GM12873 (cell line): ENCODE measurements at regions not wholly inside any gene's neighbourhood (a gene's known extent, or its start where the extent isn't known, plus 50 kb on each side); places are given as distances from the start of the nearest gene placed in this dataset.

ENCODE experiments used
- TF ChIP-seq, protein P1 (sequence below): IDR thresholded peaks from 2 replicates; pipeline ENCODE4 v1.5.1; 2012; ENCODE audit warnings: low read depth, mild to moderate bottlenecking, moderate library complexity, low read length, control low read depth; ENCODE audit not compliant: insufficient read depth; ENCODE audit errors: missing control alignments

DNA sequence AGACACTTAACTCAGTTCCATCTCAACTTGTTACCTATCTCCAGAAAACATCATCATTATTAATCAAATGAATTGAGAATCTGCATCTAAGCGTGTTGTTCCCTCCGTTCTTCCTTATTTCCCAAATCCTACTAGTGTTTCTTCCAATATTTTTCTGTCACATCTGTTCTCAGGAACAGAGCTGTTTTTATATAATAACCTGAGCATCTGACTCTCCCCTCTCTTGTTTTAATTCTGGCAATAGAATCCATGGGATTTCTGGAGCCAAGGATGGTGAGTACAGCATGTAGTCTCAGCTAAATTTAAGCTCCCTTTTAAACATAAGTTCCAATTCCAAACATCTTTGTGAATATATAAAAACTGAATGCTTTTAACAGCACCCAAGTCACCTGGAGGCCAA, 558.3 kb downstream of the DTWD2 start:
- TF ChIP-seq, protein P1, sequence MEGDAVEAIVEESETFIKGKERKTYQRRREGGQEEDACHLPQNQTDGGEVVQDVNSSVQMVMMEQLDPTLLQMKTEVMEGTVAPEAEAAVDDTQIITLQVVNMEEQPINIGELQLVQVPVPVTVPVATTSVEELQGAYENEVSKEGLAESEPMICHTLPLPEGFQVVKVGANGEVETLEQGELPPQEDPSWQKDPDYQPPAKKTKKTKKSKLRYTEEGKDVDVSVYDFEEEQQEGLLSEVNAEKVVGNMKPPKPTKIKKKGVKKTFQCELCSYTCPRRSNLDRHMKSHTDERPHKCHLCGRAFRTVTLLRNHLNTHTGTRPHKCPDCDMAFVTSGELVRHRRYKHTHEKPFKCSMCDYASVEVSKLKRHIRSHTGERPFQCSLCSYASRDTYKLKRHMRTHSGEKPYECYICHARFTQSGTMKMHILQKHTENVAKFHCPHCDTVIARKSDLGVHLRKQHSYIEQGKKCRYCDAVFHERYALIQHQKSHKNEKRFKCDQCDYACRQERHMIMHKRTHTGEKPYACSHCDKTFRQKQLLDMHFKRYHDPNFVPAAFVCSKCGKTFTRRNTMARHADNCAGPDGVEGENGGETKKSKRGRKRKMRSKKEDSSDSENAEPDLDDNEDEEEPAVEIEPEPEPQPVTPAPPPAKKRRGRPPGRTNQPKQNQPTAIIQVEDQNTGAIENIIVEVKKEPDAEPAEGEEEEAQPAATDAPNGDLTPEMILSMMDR, result no peak

- TF ChIP-seq, protein P1, result no peak
These were observed 580.4 kb downstream of the DTWD2 start for GRCh38 chr5:118407958-118408357.

DNA sequence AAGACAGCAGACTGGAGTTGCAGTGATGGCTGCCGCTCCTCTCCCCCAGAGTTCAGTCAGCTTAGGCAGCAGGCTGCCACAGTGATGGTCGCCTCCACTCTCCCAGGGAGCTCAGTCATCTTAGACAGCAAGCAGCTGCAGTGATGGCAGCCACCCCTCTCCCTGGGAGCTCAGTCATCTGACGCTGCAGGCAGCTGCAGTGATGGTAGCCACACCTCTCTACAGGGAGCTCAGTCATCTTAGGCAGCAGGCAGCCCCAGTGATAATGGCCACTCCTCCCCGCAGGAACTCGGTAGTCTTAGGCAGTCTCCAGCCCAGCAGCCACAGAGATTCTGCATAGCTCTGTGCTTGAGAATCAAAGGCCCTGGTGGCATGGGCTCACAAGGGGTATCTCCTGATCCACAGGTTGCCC, 582.7 kb downstream of the DTWD2 start:
- TF ChIP-seq, protein P1, result no peak

DNA sequence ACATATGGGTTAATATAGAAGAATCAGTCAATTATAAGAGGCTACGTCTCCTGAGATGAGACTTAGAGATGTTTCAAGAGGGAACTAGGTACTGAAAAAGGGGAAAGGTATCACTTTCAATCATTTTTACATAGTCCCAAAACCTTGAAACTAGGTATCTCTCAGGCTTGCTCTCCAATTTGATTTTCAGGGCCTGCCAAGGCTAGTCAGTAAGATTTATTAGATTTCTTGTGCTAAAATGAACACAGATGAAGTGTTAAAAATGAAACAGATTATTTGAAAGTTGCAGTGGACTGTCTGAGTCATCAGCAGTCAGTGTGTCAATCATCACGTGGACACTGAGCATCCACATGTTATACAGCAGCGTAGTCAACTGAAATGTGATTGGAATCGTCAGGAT, 591.1 kb downstream of the DTWD2 start:
- TF ChIP-seq, protein P1, result no peak

DNA sequence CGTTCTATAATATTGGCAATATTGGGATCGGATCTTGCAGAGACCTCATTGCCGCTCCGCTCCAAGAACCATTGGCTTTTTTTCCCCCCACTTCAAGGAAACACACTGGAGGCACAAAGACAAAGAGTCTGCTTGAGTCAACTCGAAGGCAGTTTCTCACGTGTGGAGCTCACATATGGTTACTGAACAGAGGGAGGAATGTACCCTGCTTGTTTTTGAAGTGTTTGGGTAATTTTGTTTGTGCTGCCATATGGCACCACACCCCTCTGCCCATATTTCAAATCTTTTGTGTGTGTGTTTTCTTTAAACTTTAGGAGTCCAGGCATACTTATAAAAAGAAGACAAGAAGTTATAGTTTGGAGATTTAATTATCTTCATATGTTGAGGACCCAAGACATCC, 595.9 kb downstream of the DTWD2 start:
- TF ChIP-seq, protein P1, result no peak

DNA sequence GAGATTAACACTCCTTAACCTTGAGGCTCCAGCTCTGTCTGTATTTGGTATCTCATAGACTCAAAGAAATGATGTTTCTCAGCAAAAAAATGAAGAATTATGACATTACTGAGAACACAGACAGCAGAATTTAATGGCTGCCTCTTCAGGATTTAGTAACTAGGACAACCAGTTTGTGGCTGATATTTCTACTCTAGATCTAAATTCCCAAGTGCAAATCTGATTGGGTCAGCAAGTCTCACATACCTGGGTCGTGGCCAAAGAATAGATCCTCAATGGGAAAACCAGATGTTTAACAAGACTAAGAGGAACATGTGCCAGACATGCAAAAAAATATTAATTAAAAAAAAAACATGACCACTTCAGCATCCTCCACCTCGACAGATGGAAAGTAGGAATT, 608.9 kb downstream of the DTWD2 start:
- TF ChIP-seq, protein P1, result no peak

- TF ChIP-seq, protein P1, result no peak
These were observed 609.4 kb downstream of the DTWD2 start for GRCh38 chr5:118378959-118379358.
